Coronary artery (tissue), 2 donors: ENCODE measurements at regions not wholly inside any gene's neighbourhood (a gene's known extent, or its start where the extent isn't known, plus 50 kb on each side); places are given as distances from the start of the nearest gene placed in this dataset.

ENCODE experiments used
- DNase-seq: peaks from one replicate; pipeline ENCODE4 v3.0.0-alpha.2; 2017; ENCODE audit warnings: low spot score
- H3K27ac ChIP-seq, 2 donors: fragments of 200-600 bp; sonication (generic); one replicate each; pipeline ENCODE4 v1.5.1; 2016 to 2019
- H3K4me3 ChIP-seq: fragments of 200-600 bp; sonication (generic); 2 replicates; pipeline ENCODE4 v1.5.1; 2016; ENCODE audit warnings: mild to moderate bottlenecking, moderate library complexity
- CTCF ChIP-seq: fragments of 200-600 bp; sonication (generic); IDR thresholded peaks from one replicate; pipeline ENCODE4 v1.5.1; 2019; ENCODE audit warnings: antibody characterized with exemption

GRCh38 chr3:99352811-99353210 is 285.6 kb upstream of the COL8A1 start:
- Histone ChIP-seq H3K27ac (no peak overlapping the region), H3K4me3 (no peak overlapping the region)
- DNase-seq: no peak
- no peak for TF ChIP-seq CTCF

DNA sequence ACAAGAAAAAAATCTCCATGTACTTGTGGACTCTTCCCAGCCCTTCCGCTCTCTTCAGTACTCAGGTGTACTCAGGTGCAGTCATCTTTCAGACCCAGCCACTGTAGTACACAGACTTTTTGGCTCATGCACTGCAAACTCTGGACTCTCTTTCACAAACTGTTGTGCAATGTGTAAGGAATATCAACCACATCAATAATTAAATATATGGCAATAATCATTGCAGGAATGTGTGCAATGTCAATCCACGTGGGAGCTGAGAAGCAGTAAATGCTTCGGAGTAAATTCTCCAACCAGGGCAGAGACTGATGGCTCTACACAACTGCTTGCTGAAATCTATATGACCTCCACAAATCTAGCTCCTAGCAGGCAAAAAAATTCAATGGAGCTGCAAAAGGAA is 287.3 kb upstream of the COL8A1 start:
- no peak for TF ChIP-seq CTCF
- DNase-seq: no peak
- H3K4me3 ChIP-seq: no peak overlapping the region
- no peak overlapping the region for H3K27ac ChIP-seq

DNA sequence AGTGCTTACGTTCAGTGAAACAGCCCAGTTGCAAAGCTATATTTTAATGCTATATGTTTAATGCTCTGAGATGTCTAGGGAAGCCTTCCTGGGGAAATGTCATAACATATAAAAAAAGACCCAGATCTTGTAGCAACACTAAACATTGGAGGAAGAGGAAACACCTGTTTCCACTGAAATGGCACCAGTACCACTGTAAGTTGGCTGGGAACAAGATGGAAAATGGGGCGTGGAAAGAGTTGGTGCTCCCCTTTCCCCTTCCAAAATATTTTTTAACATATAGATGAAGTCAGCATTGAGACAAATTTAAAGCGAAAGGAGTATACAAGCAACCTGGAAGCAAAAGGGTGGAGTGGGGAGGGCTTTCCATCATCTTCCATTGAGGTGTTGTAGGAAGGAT is 289.9 kb upstream of the COL8A1 start:
- no peak for DNase-seq
- no peak for TF ChIP-seq CTCF
- Histone ChIP-seq H3K4me3 (no peak overlapping the region), H3K27ac (no peak overlapping the region)

DNA sequence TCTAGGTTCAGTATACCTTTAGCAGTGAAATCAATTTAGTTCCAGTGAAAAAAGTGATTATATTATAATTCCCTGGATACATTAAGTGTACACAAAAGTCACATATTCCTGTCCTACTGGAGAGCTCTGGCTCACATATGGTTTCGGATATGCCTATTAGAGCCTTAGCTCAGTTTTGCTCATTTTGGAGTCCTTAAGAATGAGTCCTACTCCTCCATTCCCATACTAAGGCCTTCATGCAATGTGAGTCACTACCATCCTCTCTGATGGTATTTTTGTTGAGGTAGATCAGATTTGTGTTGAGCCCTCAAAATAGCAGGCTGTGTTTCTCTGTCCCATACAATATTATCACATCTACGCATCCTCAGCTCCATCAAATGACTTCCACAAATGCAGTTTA is 294.2 kb upstream of the COL8A1 start:
- no peak for DNase-seq
- H3K4me3 ChIP-seq: no peak overlapping the region
- H3K27ac ChIP-seq: no peak overlapping the region
- no peak for TF ChIP-seq CTCF

- DNase-seq: no peak
- Histone ChIP-seq H3K27ac (no peak overlapping the region), H3K4me3 (no peak overlapping the region)
- TF ChIP-seq CTCF: no peak
Measured at GRCh38 chr3:99342383-99342782, 296.0 kb upstream of the COL8A1 start.

GRCh38 chr3:99339222-99339621 is 299.2 kb upstream of the COL8A1 start:
- Histone ChIP-seq H3K27ac (no peak overlapping the region), H3K4me3 (no peak overlapping the region)
- no peak for TF ChIP-seq CTCF
- DNase-seq: no peak

GRCh38 chr3:99332718-99333117 is 305.7 kb upstream of the COL8A1 start:
- DNase-seq: no peak
- TF ChIP-seq CTCF: no peak
- Histone ChIP-seq H3K27ac (no peak overlapping the region), H3K4me3 (no peak overlapping the region)
